ENCODE measurements at regions not wholly inside any gene's neighbourhood (a gene's known extent, or its start where the extent isn't known, plus 50 kb on each side); places are given as distances from the start of the nearest gene placed in this dataset.

- no peak for TF ChIP-seq CBX5 (IDR thresholded peaks at IDR 0.05; ENCODE audit: low read depth)
Measured at GRCh38 chr9:81128701-81129100, 560.6 kb downstream of the TLE1 start (continued).

- Histone ChIP-seq H3K9me3 (replicated peaks; ENCODE audit: control insufficient read depth, insufficient read depth, low read length) (no peaks in the 10 kb centered on the region), H3K79me2 (ENCODE audit: control insufficient read depth, insufficient read depth, low read length) (no peaks in the 10 kb centered on the region), H2AFZ (ENCODE audit: control insufficient read depth, low read depth, low read length) (no peak overlapping the region), H3K27me3 (replicated peaks in 1 of 2; ENCODE audit: control insufficient read depth in 2 of 2, insufficient read depth in 2 of 2, low read length in 1 of 2) (no peaks in the 10 kb centered on the region), H3K9ac (ENCODE audit: control insufficient read depth, insufficient read depth, low read length) (no peak overlapping the region), H3K27ac (ENCODE audit: control insufficient read depth, insufficient read depth) (no peak overlapping the region), H3K36me3 (ENCODE audit: control insufficient read depth in 2 of 2, insufficient read depth in 2 of 2, low read length in 1 of 2) (no peaks in the 10 kb centered on the region), H3K4me3 (no peak overlapping the region), H3K4me1 (ENCODE audit: control insufficient read depth, insufficient read depth, low read length) (no peaks in the 10 kb centered on the region), H4K20me1 (ENCODE audit: control insufficient read depth, insufficient read depth) (no peaks in the 10 kb centered on the region), H3K4me2 (ENCODE audit: control insufficient read depth, insufficient read depth) (no peak overlapping the region)
- DNase-seq (ENCODE audit: low read depth, low spot score) (no peak), FAIRE-seq (no peak), ATAC-seq (no peak)
- no peak for TF ChIP-seq FOS (IDR thresholded peaks at IDR 0.05; ENCODE audit: borderline replicate concordance, extremely low read depth, insufficient read length)
- no peak for TF ChIP-seq MLLT1 (IDR thresholded peaks at IDR 0.05)
- no peak for TF ChIP-seq ZNF384 (IDR thresholded peaks at IDR 0.05; ENCODE audit: borderline replicate concordance, low read depth, low read length)
- no peak for TF ChIP-seq MXI1 (IDR thresholded peaks at IDR 0.05; ENCODE audit: low read depth, low read length)
- no peak for TF ChIP-seq NR2C1 (IDR thresholded peaks at IDR 0.05)
- no peak for TF ChIP-seq HCFC1 (IDR thresholded peaks at IDR 0.05; ENCODE audit: low read length)
- no peak for TF ChIP-seq ZNF217 (IDR thresholded peaks at IDR 0.05)
- no peak for TF ChIP-seq NRF1 (conservative IDR thresholded peaks at IDR 0.05; ENCODE audit: low read depth, low read length)
- no peak for TF ChIP-seq RAD21 (IDR thresholded peaks at IDR 0.05; ENCODE audit: insufficient read depth, low read depth, low read length)
- TF ChIP-seq PRDM15 (CRISPR knock-in tag; IDR thresholded peaks at IDR 0.05): no peak
- in situ Hi-C loops (cut with MboI): no loop called here
- WGBS (ENCODE audit: insufficient coverage, insufficient replicate concordance, low lambda C conversion rate, missing lambda C conversion rate): 14% methylated on average over 3 of the region's 3 CpGs
- SMC1A ChIA-PET (ENCODE audit: uncharacterized antibody, unreplicated experiment): no interaction called here
- intact Hi-C loops (cut with micrococcal nuclease; ENCODE audit: unreplicated experiment): no loop called here
- POLR2A ChIA-PET: no interaction called here
- BruUV-seq (replicated peaks): no TSS peak
- RAD21 ChIA-PET (ENCODE audit: unreplicated experiment): no interaction called here
- CTCF ChIA-PET: no interaction called here
Measured at GRCh38 chr9:81125446-81126092, 563.8 kb downstream of the TLE1 start.

All from GM12878 (cell line).